ENCODE measurements at regions not wholly inside any gene's neighbourhood (a gene's known extent, or its start where the extent isn't known, plus 50 kb on each side); places are given as distances from the start of the nearest gene placed in this dataset.
"Not testable (repeated sequence)": the region's sequence is repeated elsewhere in the genome, so short reads cannot be mapped to it uniquely, and the experiment has no call there.

DNA sequence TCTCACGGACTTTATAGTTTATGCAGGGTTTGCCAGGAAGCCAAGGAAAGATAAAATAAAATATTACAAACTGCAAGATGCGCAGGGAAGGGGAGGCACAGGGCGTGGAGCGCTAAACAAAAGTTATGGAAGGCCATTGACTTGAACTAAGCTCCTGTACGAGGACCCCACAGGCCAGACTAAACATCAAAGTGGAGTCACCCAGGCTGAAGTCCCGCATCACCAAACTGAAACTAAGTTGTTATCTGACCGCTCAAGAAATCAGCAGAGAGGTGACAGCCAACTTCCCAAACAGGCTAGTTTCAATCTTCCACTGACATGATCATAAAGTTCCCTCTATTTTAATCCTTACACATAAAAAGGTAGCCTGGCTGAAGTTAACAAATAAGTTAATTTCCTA is 90.5 kb upstream of the YWHAQ start:
- H3K27ac ChIP-seq (ENCODE audit: low read depth, low read length): no peak overlapping the region
- H3K9me3 ChIP-seq (ENCODE audit: control insufficient read depth in 1 of 2, low read length in 2 of 2): no peaks in the 10 kb centered on the region
- no peak overlapping the region for H3K4me3 ChIP-seq (ENCODE audit: low read depth in 1 of 2, low read length in 2 of 2)
- no peaks in the 10 kb centered on the region for H3K27me3 ChIP-seq (ENCODE audit: control insufficient read depth in 1 of 2, insufficient read depth in 2 of 2, low read length in 2 of 2)
- no peaks in the 10 kb centered on the region for H3K36me3 ChIP-seq (ENCODE audit: control insufficient read depth in 1 of 2, insufficient read depth in 2 of 2, low read length in 2 of 2)
- peaks cover 0 to 6% of the 10 kb centered on the region in 2 donors for H3K4me1 ChIP-seq (ENCODE audit: control insufficient read depth in 1 of 2, insufficient read depth in 2 of 2, low read length in 2 of 2)
- no peak overlapping the region for H3K9ac ChIP-seq (ENCODE audit: low read depth in 1 of 2, low read length in 2 of 2)

DNA sequence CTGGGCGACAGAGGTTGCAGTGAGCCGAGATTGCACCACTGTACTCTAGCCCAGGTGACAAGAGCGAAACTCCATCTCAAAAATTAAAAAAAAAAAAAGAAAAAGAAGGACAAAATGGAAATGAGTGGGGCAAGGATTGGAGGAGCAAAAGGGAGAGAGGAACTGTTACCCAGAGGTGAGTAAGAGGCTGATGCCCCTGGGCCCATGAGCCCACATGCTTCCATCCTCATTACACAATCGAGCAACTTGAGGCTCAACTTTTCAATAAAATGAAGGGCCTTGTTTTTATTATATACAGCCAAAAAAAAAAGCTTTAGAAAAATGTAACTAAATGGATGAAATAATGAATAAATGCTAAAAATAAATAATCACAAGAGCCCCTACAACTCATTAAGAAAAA is 91.7 kb upstream of the YWHAQ start:
- Histone ChIP-seq H3K27me3 (ENCODE audit: control insufficient read depth in 1 of 2, insufficient read depth in 2 of 2, low read length in 2 of 2) (no peaks in the 10 kb centered on the region), H3K36me3 (ENCODE audit: control insufficient read depth in 1 of 2, insufficient read depth in 2 of 2, low read length in 2 of 2) (no peaks in the 10 kb centered on the region), H3K9me3 (ENCODE audit: control insufficient read depth in 1 of 2, low read length in 2 of 2) (no peaks in the 10 kb centered on the region), H3K4me3 (ENCODE audit: low read depth in 1 of 2, low read length in 2 of 2) (no peak overlapping the region), H3K9ac (ENCODE audit: low read depth in 1 of 2, low read length in 2 of 2) (no peak overlapping the region), H3K4me1 (ENCODE audit: control insufficient read depth in 1 of 2, insufficient read depth in 2 of 2, low read length in 2 of 2) (peaks cover 0 to 6% of the 10 kb centered on the region in 2 donors), H3K27ac (ENCODE audit: low read depth, low read length) (no peak overlapping the region)

DNA sequence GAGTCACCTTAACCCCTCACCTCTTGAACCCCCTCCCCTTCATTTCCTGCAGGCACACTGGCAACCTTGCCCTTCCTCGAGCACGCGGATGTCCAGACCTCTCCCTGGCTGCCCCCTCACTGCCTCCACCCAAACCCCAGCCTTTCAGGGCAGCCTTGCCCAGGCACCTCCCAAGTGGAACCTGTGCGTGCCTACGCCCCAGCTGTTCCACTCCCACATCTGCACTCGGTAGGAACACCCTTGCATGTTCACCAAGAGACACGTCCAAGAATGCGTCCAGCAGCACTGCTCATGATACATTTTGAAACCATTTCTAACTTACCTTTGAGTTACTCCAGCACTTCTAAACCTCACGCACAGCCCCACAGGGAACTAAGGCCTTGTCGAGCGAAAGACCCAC is 93.8 kb upstream of the YWHAQ start:
- Histone ChIP-seq H3K27ac (ENCODE audit: low read depth, low read length) (no peak overlapping the region), H3K4me3 (ENCODE audit: low read depth in 1 of 2, low read length in 2 of 2) (no peak overlapping the region), H3K9me3 (ENCODE audit: control insufficient read depth in 1 of 2, low read length in 2 of 2) (no peaks in the 10 kb centered on the region), H3K9ac (ENCODE audit: low read depth in 1 of 2, low read length in 2 of 2) (no peak overlapping the region), H3K4me1 (ENCODE audit: control insufficient read depth in 1 of 2, insufficient read depth in 2 of 2, low read length in 2 of 2) (peaks cover 0 to 6% of the 10 kb centered on the region in 2 donors), H3K36me3 (ENCODE audit: control insufficient read depth in 1 of 2, insufficient read depth in 2 of 2, low read length in 2 of 2) (no peaks in the 10 kb centered on the region), H3K27me3 (ENCODE audit: control insufficient read depth in 1 of 2, insufficient read depth in 2 of 2, low read length in 2 of 2) (no peaks in the 10 kb centered on the region)

DNA sequence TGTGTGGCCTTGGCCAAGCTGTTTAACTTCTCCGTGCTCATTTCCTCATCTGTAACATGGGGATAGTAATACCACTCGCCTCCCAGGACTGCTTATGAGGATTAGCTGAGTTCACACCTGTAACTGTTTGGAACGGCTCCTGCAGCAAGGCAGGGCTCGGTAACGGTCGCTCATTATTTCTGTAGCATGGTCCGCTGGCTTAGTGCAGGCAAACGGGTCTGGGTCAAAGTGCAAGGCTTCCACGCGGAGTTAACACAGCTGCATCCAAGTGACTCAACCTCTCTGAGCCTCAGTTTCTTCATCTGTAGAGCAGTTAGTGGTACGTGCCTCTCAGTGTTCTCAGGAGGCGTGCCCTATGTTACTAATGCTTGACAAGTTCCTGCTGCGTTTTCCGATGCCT is 94.3 kb upstream of the YWHAQ start:
- Histone ChIP-seq H3K27ac (ENCODE audit: low read depth, low read length) (no peak overlapping the region), H3K27me3 (ENCODE audit: control insufficient read depth in 1 of 2, insufficient read depth in 2 of 2, low read length in 2 of 2) (no peaks in the 10 kb centered on the region), H3K4me3 (ENCODE audit: low read depth in 1 of 2, low read length in 2 of 2) (no peak overlapping the region), H3K36me3 (ENCODE audit: control insufficient read depth in 1 of 2, insufficient read depth in 2 of 2, low read length in 2 of 2) (no peaks in the 10 kb centered on the region), H3K4me1 (ENCODE audit: control insufficient read depth in 1 of 2, insufficient read depth in 2 of 2, low read length in 2 of 2) (peaks cover 0 to 6% of the 10 kb centered on the region in 2 donors), H3K9me3 (ENCODE audit: control insufficient read depth in 1 of 2, low read length in 2 of 2) (no peaks in the 10 kb centered on the region), H3K9ac (ENCODE audit: low read depth in 1 of 2, low read length in 2 of 2) (no peak overlapping the region)

DNA sequence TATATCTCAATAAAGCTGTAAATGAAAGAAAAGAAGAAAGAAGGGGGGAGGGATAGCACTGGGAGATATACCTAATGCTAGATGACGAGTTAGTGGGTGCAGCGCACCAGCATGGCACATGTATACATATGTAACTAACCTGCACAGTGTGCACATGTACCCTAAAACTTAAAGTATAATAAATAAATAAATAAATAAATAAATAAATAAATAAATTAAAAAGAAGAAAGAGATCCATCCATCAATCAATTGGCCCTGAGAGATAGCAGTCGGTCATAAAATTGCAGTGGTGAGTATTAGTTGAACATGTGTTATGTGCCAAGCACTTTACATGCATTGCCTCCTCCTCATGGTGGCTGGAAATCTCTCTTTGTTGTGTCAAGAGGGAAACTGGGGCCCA is 95.2 kb upstream of the YWHAQ start:
- not testable (repeated sequence) for H3K9me3 ChIP-seq (ENCODE audit: control insufficient read depth in 1 of 2, low read length in 2 of 2); H3K36me3 ChIP-seq (ENCODE audit: control insufficient read depth in 1 of 2, insufficient read depth in 2 of 2, low read length in 2 of 2); H3K4me1 ChIP-seq (ENCODE audit: control insufficient read depth in 1 of 2, insufficient read depth in 2 of 2, low read length in 2 of 2); H3K27ac ChIP-seq (ENCODE audit: low read depth, low read length); H3K9ac ChIP-seq (ENCODE audit: low read depth in 1 of 2, low read length in 2 of 2); H3K27me3 ChIP-seq (ENCODE audit: control insufficient read depth in 1 of 2, insufficient read depth in 2 of 2, low read length in 2 of 2); H3K4me3 ChIP-seq (ENCODE audit: low read depth in 1 of 2, low read length in 2 of 2)

DNA sequence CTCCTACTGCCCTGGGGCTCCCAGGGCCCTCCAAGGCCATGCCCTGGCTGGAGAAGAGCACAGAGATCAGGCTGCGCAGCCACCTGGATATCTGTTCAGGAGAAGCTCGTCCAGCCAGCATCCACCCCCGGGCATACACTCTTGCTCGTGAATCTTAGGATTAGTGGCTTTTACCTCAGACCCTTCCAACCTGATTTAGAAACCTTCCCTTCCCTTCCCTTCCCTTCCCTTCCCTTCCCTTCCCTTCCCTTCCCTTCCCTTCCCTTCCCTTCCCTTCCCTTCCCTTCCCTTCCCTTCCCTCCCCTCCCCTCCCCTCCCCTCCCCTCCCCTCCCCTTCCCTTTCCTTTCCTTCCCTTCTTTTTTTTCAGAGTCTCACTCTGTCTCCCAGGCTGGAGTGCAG is 99.7 kb upstream of the YWHAQ start:
- not testable (repeated sequence) for H3K27me3 ChIP-seq (ENCODE audit: control insufficient read depth in 1 of 2, insufficient read depth in 2 of 2, low read length in 2 of 2)

DNA sequence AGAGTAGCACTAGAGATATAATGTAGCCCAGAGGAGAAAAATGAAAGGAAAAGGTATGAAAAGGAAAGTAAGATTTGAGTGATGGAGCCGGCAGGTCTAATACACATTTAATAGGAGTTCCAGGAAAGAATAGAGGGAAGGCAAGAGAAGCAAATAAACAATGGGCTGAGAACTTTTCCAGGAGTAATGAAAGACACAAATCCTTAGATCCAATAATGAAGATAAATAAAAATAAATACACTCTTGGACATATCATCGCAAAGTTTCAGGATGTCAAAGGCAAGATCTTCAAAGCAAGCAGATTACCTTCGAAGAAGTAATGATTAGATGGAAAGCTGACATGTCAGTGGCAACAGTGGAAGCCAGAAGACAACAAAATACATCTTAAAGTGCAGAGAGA is 102.0 kb upstream of the YWHAQ start:
- Histone ChIP-seq H3K27ac (ENCODE audit: low read depth, low read length) (no peak overlapping the region), H3K27me3 (ENCODE audit: control insufficient read depth in 1 of 2, insufficient read depth in 2 of 2, low read length in 2 of 2) (no peaks in the 10 kb centered on the region), H3K36me3 (ENCODE audit: control insufficient read depth in 1 of 2, insufficient read depth in 2 of 2, low read length in 2 of 2) (no peaks in the 10 kb centered on the region), H3K4me3 (ENCODE audit: low read depth in 1 of 2, low read length in 2 of 2) (no peak overlapping the region), H3K9me3 (ENCODE audit: control insufficient read depth in 1 of 2, low read length in 2 of 2) (no peaks in the 10 kb centered on the region), H3K9ac (ENCODE audit: low read depth in 1 of 2, low read length in 2 of 2) (no peak overlapping the region), H3K4me1 (ENCODE audit: control insufficient read depth in 1 of 2, insufficient read depth in 2 of 2, low read length in 2 of 2) (no peaks in the 10 kb centered on the region)

More for the DNA sequence above, 99.7 kb upstream of the YWHAQ start:
- not testable (repeated sequence) for H3K9me3 ChIP-seq (ENCODE audit: control insufficient read depth in 1 of 2, low read length in 2 of 2); H3K4me3 ChIP-seq (ENCODE audit: low read depth in 1 of 2, low read length in 2 of 2); H3K4me1 ChIP-seq (ENCODE audit: control insufficient read depth in 1 of 2, insufficient read depth in 2 of 2, low read length in 2 of 2); H3K27ac ChIP-seq (ENCODE audit: low read depth, low read length); H3K36me3 ChIP-seq (ENCODE audit: control insufficient read depth in 1 of 2, insufficient read depth in 2 of 2, low read length in 2 of 2); H3K9ac ChIP-seq (ENCODE audit: low read depth in 1 of 2, low read length in 2 of 2)

DNA sequence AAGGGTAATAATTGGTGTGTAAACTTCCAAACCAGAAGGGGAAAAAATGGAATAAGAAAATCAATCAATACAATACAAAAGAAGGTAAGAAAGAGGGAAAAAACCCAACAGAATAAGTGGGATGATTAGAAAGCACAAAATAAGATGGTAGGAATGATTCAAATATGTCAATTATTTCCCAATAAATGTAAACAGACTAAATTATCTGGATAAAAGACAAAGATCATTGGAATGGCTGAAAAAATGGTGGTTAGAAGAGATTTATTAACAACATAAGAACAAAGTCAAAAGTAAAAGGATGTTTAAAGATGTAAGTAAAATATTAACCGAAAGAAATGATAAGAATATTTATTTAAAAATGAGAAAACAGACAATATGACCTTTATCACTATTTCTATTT is 103.5 kb upstream of the YWHAQ start:
- Histone ChIP-seq H3K4me1 (ENCODE audit: control insufficient read depth in 1 of 2, insufficient read depth in 2 of 2, low read length in 2 of 2) (peaks cover 6 to 11% of the 10 kb centered on the region in 2 donors), H3K4me3 (ENCODE audit: low read depth in 1 of 2, low read length in 2 of 2) (no peak overlapping the region), H3K27me3 (ENCODE audit: control insufficient read depth in 1 of 2, insufficient read depth in 2 of 2, low read length in 2 of 2) (no peaks in the 10 kb centered on the region)

DNA sequence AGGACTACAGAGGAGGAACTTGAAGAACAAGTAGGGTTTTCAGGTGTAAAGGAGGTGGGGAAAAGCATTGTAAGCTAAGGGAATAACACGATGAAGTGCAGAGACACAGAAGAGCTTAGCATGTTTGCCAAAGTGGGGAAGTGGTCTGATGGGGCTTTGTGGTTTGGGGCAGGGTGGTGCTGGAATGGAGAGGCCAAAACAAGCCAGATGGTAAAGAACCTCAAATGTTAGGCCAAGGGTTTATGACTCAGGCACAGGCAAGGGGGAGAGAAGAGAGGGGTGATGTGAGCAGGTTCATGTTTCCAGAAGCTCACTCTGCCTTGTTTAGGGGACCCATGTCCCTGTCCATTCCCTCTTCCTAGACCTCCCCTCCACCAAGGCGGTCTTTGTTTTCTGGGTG is 104.5 kb upstream of the YWHAQ start:
- H3K9ac ChIP-seq (ENCODE audit: low read depth in 1 of 2, low read length in 2 of 2): no peak overlapping the region
- no peaks in the 10 kb centered on the region for H3K36me3 ChIP-seq (ENCODE audit: control insufficient read depth in 1 of 2, insufficient read depth in 2 of 2, low read length in 2 of 2)
- H3K4me1 ChIP-seq (ENCODE audit: control insufficient read depth in 1 of 2, insufficient read depth in 2 of 2, low read length in 2 of 2): peaks cover 6 to 15% of the 10 kb centered on the region in 2 donors
- H3K9me3 ChIP-seq (ENCODE audit: control insufficient read depth in 1 of 2, low read length in 2 of 2): no peaks in the 10 kb centered on the region
- H3K4me3 ChIP-seq (ENCODE audit: low read depth in 1 of 2, low read length in 2 of 2): no peak overlapping the region
- no peak overlapping the region for H3K27ac ChIP-seq (ENCODE audit: low read depth, low read length)
- H3K27me3 ChIP-seq (ENCODE audit: control insufficient read depth in 1 of 2, insufficient read depth in 2 of 2, low read length in 2 of 2): no peaks in the 10 kb centered on the region

More for the DNA sequence above, 103.5 kb upstream of the YWHAQ start:
- Histone ChIP-seq H3K9me3 (ENCODE audit: control insufficient read depth in 1 of 2, low read length in 2 of 2) (no peaks in the 10 kb centered on the region), H3K9ac (ENCODE audit: low read depth in 1 of 2, low read length in 2 of 2) (no peak overlapping the region), H3K27ac (ENCODE audit: low read depth, low read length) (no peak overlapping the region), H3K36me3 (ENCODE audit: control insufficient read depth in 1 of 2, insufficient read depth in 2 of 2, low read length in 2 of 2) (no peaks in the 10 kb centered on the region)

DNA sequence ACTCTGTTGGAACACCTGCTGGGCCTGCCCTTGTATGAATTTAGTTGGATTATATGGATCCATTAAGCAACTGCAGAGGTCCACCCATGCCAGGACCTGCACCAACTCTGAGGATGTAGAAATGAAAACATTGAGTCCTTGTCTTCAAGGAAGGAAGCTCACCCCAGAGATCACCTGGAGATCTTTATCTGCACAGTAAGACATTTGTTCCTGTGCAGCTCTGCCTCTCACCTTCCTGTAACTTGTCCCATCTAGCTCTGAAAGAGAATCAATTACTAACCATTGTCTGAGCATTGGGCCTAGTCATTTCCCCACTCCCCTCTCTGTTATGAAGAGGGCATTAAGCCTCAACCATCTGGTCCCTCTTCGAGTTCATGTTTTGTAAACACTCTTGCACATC is 105.2 kb upstream of the YWHAQ start:
- peaks cover 6 to 19% of the 10 kb centered on the region in 2 donors for H3K4me1 ChIP-seq (ENCODE audit: control insufficient read depth in 1 of 2, insufficient read depth in 2 of 2, low read length in 2 of 2)
- no peak overlapping the region for H3K27ac ChIP-seq (ENCODE audit: low read depth, low read length)
- no peak overlapping the region for H3K9ac ChIP-seq (ENCODE audit: low read depth in 1 of 2, low read length in 2 of 2)
- H3K36me3 ChIP-seq (ENCODE audit: control insufficient read depth in 1 of 2, insufficient read depth in 2 of 2, low read length in 2 of 2): no peaks in the 10 kb centered on the region
- no peaks in the 10 kb centered on the region for H3K27me3 ChIP-seq (ENCODE audit: control insufficient read depth in 1 of 2, insufficient read depth in 2 of 2, low read length in 2 of 2)
- no peaks in the 10 kb centered on the region for H3K9me3 ChIP-seq (ENCODE audit: control insufficient read depth in 1 of 2, low read length in 2 of 2)
- H3K4me3 ChIP-seq (ENCODE audit: low read depth in 1 of 2, low read length in 2 of 2): no peak overlapping the region

Measured in duodenal mucosa (tissue), 2 donors.